HUES6 (cell line): ENCODE measurements at regions not wholly inside any gene's neighbourhood (a gene's known extent, or its start where the extent isn't known, plus 50 kb on each side); places are given as distances from the start of the nearest gene placed in this dataset.

Experiments
- H3K27ac ChIP-seq: 2 replicates; pipeline ENCODE4 v1.7.0; 2013; ENCODE audit warnings: low read depth, mild to moderate bottlenecking, low read length, inconsistent platforms
- H3K27me3 ChIP-seq: 2 replicates; pipeline ENCODE4 v1.6.1; 2013; ENCODE audit warnings: low read length; ENCODE audit not compliant: control insufficient read depth, insufficient read depth
- H3K36me3 ChIP-seq: 2 replicates; pipeline ENCODE4 v1.6.1; 2013; ENCODE audit warnings: low read length; ENCODE audit not compliant: control insufficient read depth, insufficient read depth
- H3K4me1 ChIP-seq: 2 replicates; pipeline ENCODE4 v1.6.1; 2013; ENCODE audit warnings: low read length; ENCODE audit not compliant: control insufficient read depth, insufficient read depth
- H3K4me3 ChIP-seq: 2 replicates; pipeline ENCODE4 v1.5.1; 2013; ENCODE audit warnings: low read depth, low read length
- H3K9ac ChIP-seq: one replicate; pipeline ENCODE4 v1.6.1; 2013; ENCODE audit warnings: mild to moderate bottlenecking, low read length
- H3K9me3 ChIP-seq: 2 replicates; pipeline ENCODE4 v1.6.1; 2013; ENCODE audit warnings: low read depth, low read length; ENCODE audit not compliant: control insufficient read depth, insufficient read depth

DNA sequence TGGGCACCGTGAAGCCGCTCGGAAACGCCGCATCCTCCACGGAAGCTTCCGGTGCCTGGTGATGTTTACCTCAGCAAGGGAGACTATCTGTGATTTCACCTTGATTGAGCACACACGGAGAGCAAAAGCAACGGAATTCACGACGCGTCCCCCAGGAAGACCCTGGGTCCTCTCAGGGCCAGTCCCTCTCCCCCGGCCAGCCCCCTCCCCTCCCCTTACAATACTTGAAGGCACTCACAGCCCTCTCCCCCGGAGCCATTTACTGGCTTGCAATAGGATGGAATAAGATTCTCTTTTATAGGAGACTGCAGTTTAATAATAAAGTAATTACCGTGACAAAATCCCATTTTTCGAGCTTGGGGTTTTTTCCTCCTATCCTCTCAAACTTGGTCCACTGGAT is 104.7 kb downstream of the ENGASE start:
- Histone ChIP-seq H3K4me1 (peaks cover 14% of the 10 kb centered on the region), H3K4me3 (no peak overlapping the region), H3K9me3 (no peaks in the 10 kb centered on the region), H3K27me3 (peaks cover 55% of the 10 kb centered on the region), H3K9ac (no peak overlapping the region), H3K27ac (no peak overlapping the region), H3K36me3 (no peaks in the 10 kb centered on the region)

DNA sequence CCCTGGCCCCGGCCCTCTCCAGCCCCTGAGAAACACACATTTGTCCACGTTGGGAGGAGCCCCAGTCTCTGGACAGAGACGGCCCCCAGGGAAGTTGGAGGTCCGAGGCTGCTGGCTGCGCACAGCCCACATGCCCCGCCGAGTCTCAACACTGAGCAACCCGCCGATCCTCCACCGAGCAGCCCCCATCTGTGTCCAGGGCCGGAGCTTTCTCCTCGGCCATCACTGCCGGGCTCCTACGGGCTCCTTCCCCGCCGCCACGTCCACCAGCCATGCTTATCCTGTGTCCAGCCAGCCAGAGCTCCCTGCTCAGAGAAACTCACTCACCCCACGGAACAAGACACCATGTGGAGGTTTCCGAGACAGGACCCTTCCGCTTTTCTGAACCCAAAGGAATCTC is 103.3 kb downstream of the ENGASE start:
- Histone ChIP-seq H3K4me3 (no peak overlapping the region), H3K9me3 (no peaks in the 10 kb centered on the region), H3K9ac (no peak overlapping the region), H3K36me3 (no peaks in the 10 kb centered on the region), H3K27me3 (peaks cover 46% of the 10 kb centered on the region), H3K27ac (no peak overlapping the region), H3K4me1 (peaks cover 9% of the 10 kb centered on the region)

- Histone ChIP-seq H3K36me3 (no peaks in the 10 kb centered on the region), H3K27me3 (peaks cover 40% of the 10 kb centered on the region), H3K4me1 (peaks cover 8% of the 10 kb centered on the region), H3K4me3 (no peak overlapping the region), H3K27ac (no peak overlapping the region), H3K9ac (no peak overlapping the region), H3K9me3 (no peaks in the 10 kb centered on the region)
Observed at GRCh38 chr17:79176792-79177601, 102.4 kb downstream of the ENGASE start.

GRCh38 chr17:79174905-79175856 is 100.6 kb downstream of the ENGASE start:
- Histone ChIP-seq H3K9ac (no peak overlapping the region), H3K27ac (no peak overlapping the region), H3K27me3 (peaks cover 22% of the 10 kb centered on the region; the same call in 1 of the 2 replicates)

DNA sequence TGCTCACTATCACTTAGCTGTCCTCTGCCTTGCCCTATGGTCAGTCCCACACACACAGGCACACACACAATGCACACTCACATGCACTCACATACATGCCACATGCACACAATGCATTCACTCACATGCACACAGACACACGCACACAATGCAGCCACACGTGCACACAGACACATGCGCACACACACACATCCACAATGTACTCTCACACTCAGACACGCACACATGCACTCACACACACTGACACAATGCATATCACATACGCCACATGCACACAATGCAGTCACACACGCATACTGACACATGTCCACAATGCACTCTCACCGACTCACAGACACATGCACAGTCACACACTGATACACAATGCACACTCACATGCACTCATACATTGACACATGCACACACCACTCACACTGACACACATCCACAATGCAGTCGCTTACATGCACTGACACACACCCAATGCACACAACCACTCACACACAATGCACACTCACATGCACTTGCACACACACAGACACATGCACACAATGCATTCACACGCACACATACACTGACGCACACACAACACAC is 99.7 kb downstream of the ENGASE start:
- peaks cover 3% of the 10 kb centered on the region; the same call in 1 of the 2 replicates for H3K4me1 ChIP-seq
- peaks cover 19% of the 10 kb centered on the region; the same call in 1 of the 2 replicates for H3K27me3 ChIP-seq
- H3K27ac ChIP-seq: no peak overlapping the region
- no peak overlapping the region for H3K9ac ChIP-seq
- H3K4me3 ChIP-seq: no peak overlapping the region
- no peaks in the 10 kb centered on the region for H3K36me3 ChIP-seq
- no peaks in the 10 kb centered on the region for H3K9me3 ChIP-seq

More at GRCh38 chr17:79174905-79175856, 100.6 kb downstream of the ENGASE start:
- H3K9me3 ChIP-seq: no peaks in the 10 kb centered on the region
- H3K36me3 ChIP-seq: no peaks in the 10 kb centered on the region
- H3K4me3 ChIP-seq: no peak overlapping the region
- H3K4me1 ChIP-seq: peaks cover 5% of the 10 kb centered on the region

DNA sequence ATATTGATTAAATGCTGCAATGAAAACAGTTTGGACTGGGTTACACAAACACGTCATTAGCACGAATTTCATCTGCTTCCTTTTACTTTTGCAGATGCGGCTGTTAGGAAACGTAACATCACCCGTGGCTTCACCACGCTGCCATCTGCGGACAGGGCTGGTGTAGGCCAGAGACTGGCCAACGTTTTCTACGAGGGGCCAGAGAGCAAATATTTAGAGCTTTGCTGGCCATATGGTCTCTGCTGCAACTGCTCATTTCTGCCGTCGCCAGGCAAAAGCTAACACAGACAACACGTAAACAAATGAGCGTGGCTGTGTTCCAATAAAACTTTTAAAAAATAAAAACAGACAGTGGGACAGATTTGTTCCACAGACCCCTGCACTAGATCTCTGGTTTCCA is 96.6 kb downstream of the ENGASE start:
- H3K4me3 ChIP-seq: no peak overlapping the region

GRCh38 chr17:79169861-79170260 is 95.2 kb downstream of the ENGASE start:
- Histone ChIP-seq H3K36me3 (no peaks in the 10 kb centered on the region), H3K27me3 (no peaks in the 10 kb centered on the region; the same call in 1 of the 2 replicates), H3K27ac (no peak overlapping the region), H3K9me3 (no peaks in the 10 kb centered on the region), H3K4me1 (no peaks in the 10 kb centered on the region), H3K9ac (no peak overlapping the region), H3K4me3 (no peak overlapping the region)

More for the DNA sequence above, 96.6 kb downstream of the ENGASE start:
- no peaks in the 10 kb centered on the region for H3K4me1 ChIP-seq
- H3K27ac ChIP-seq: no peak overlapping the region
- no peaks in the 10 kb centered on the region for H3K36me3 ChIP-seq
- no peaks in the 10 kb centered on the region for H3K9me3 ChIP-seq
- H3K27me3 ChIP-seq: no peaks in the 10 kb centered on the region; the same call in 1 of the 2 replicates
- no peak overlapping the region for H3K9ac ChIP-seq

- Histone ChIP-seq H3K9me3 (no peaks in the 10 kb centered on the region), H3K4me1 (no peaks in the 10 kb centered on the region), H3K27ac (no peak overlapping the region), H3K27me3 (no peaks in the 10 kb centered on the region; the same call in 1 of the 2 replicates), H3K36me3 (no peaks in the 10 kb centered on the region), H3K4me3 (no peak overlapping the region), H3K9ac (no peak overlapping the region)
Observed at GRCh38 chr17:79169366-79169765, 94.7 kb downstream of the ENGASE start.

DNA sequence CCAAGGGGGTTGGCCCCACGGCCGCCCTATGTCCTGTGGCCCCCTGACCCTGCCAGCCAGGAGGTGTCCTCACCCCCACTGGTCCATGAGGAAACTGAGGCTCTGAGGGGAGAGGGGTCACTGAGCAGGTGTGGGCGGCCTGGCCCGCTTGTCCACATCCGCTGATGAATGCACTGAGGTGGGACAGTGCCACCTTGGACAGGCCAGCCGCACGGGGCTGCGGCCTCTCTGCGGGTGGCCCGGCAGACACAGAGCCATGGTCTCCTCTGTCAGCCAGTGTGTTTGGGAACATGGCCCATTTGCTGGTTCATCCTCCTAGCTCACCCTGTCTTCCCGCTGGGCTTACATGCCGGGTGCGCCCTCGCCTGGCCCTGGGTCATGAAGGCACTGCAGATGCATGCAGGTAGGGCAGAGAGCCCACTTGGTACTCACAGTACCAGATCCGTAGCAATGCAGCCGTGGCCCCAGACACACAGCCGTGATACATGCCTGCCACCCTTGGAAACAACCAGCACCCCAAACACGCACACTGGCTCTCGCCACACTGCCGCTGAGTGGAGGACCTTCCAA is 93.9 kb downstream of the ENGASE start:
- Histone ChIP-seq H3K4me3 (no peak overlapping the region), H3K9ac (no peak overlapping the region), H3K4me1 (no peaks in the 10 kb centered on the region), H3K9me3 (no peaks in the 10 kb centered on the region), H3K27me3 (no peaks in the 10 kb centered on the region; the same call in 1 of the 2 replicates), H3K27ac (no peak overlapping the region), H3K36me3 (no peaks in the 10 kb centered on the region)

DNA sequence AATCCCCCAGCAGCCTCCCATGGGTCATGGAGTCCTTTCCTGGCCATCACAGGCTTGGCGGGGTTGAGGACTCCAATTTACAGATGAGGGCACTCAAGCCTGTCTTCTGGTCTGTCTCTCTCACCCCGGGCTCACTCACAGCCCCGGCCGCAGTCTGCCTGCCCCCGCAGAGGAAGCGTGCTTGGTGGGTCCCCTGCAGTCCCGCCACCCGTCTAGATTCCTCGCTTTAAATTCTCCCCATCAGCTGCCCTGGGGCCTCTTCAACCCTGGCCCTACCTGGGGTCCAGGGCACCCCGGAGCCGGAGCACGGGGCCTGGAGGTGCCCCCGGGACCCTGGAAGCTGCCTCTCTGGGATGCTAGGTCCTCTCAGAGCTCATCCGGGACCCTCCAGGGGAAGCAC is 92.9 kb downstream of the ENGASE start:
- H3K9me3 ChIP-seq: no peaks in the 10 kb centered on the region
- no peaks in the 10 kb centered on the region for H3K36me3 ChIP-seq
- no peak overlapping the region for H3K27ac ChIP-seq
- H3K4me3 ChIP-seq: no peak overlapping the region
- no peaks in the 10 kb centered on the region for H3K4me1 ChIP-seq
- H3K27me3 ChIP-seq: no peaks in the 10 kb centered on the region; the same call in 1 of the 2 replicates
- H3K9ac ChIP-seq: no peak overlapping the region
